ENCODE measurements at regions not wholly inside any gene's neighbourhood (a gene's known extent, or its start where the extent isn't known, plus 50 kb on each side); places are given as distances from the start of the nearest gene placed in this dataset.

DNA sequence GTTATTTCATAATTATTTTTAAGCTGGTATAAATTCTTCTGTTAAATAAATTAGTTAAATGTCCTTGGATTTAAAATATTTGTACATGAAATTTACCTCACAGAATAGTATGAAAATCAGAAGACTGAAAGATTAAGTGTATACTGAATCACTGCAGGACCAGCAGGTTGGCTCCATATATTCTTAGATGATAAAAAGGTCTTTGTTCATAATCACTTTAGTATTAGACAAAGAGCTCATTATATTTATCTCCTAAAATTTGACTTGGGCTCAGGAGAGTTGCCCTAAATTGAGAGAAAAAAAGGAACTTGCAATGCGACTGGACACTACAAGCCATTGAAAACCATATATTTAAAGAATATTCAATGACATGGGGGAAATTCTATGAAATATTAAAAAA lies 766.4 kb upstream of the CITED2 start:
- no peak for DNase-seq

DNA sequence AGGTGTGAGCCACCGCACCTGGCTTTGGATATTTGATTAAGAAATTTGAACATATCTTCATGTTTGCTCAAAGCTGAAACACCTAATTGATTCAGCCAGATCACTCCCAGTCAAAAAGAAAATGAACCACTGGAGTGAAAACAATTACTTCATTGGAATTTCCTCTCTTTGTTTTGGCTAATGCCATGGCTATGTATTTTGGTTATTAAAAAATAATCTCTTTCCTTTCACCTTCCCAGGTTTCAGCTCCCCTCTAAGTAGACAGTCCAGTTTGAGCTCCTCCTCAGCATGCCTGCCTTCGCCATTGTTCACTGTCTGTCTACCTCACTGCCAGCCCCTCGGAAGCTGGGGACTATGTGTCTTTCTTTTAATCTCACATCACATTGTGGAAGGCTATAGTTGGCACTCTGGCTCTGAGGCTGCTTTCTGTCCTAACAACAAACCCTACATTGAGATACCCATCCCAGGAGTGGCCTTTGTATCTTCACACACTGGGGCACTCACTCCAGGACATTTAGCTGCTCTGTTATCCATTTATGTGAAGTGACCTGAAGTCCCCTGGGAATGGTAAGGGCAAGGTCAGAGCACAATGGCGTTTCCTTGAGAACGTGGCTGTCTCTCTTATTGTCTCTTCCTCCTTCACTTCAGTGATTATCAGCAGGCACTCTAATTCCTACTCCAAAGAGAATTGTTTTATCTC lies 764.0 kb upstream of the CITED2 start:
- no peak for DNase-seq

GRCh38 chr6:140134224-140134623 lies 759.8 kb upstream of the CITED2 start:
- DNase-seq: no peak

DNA sequence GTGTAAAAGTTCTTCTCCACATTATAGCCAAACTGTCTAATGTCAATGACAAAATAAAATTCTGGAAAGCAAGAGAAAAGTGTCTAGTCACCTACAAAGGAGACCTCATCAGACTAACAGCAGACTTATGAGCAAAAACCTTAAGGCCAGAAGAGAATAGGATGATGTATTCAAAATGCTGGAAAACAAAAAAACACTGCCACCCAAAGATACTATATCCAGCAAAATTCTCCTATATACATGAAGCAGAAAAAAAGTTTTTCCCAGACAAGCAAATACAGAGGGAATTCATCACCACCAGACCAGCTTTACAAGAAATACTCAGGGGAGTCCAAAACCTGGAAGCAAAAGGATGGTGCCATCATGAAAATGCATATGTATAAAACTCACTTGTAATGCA lies 755.6 kb upstream of the CITED2 start:
- DNase-seq: no peak

DNA sequence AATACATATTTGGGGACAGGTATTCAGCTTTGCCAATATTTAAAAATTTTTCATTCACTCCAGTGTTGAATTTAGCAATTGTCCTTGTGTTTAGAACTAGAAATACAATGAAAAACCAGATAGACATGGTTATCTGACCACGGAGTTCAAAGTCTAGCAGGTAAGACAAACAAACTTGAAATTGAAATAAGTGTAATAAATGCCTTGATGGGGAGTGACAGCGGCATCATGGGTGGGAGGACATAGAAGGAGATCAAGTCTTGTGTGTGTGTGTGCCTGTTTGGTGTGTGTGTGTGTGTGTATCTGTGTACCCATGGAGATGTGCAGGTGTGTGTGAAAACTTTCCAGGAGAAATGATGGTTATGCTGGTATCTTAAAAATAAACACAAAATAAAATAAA lies 750.0 kb upstream of the CITED2 start:
- no peak for DNase-seq

GRCh38 chr6:140108167-140108566 lies 733.7 kb upstream of the CITED2 start:
- no peak for DNase-seq

GRCh38 chr6:140107216-140107615 lies 732.8 kb upstream of the CITED2 start:
- no peak for DNase-seq

GRCh38 chr6:140105857-140106256 lies 731.4 kb upstream of the CITED2 start:
- DNase-seq: no peak

GRCh38 chr6:140105241-140105640 lies 730.8 kb upstream of the CITED2 start:
- no peak for DNase-seq

GRCh38 chr6:140101818-140102217 lies 727.4 kb upstream of the CITED2 start:
- no peak for DNase-seq

DNA sequence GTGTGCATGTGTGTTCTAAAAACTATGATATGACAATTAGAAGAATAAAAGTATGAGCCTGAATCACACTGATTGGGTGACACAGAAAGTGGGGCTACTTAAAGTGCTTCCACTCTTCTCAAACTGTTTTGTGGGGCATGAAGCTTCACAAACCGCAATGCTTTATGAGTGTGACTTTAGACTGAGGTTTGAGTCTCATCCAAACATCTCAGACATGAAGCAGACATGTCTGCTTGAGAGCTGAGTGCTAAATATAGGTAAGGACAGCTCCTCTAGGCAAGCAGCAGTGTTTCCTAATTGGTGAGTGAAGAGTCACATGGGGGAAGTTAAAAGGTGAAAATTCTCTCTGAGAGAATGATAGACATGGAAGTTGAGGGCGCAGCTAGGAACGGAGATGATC lies 726.9 kb upstream of the CITED2 start:
- DNase-seq: no peak

GRCh38 chr6:140095532-140095931 lies 721.1 kb upstream of the CITED2 start:
- DNase-seq: no peak

DNA sequence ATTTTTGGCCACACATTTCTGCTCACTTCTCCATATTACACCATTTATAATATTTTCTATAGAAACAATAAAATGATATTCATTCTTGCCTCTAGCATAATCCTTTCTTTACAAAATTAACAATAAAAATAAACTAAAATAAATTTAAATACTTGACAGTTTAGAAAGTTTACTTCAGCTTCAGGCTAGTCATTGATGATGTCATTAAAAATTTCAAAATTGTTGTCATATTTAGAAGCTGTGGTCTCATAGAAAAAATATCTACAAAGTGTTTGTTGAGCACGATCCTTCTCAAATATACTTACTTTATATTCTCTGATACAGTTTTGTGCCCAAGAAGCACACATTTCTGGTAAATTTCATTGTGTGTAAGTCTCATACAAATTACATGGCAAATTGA lies 717.4 kb upstream of the CITED2 start:
- DNase-seq: no peak

DNA sequence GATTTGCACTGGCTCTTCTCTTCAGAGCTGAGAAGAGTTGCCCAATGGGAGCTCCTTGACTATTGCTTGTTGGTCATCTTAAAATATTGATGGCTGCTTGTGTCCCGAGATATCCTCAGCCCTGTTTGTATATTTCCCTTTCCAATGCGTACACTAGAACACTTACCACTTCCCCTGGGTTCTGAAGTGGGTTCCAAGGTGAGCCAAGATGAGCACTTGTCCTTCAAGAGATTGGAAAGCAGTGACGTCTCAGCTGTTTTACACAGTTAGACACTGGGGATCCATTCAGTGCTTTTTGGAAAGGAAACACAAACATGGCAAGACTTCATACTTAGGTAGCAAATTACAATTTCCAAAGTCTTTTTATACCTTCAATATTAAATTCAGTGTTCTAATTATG lies 716.4 kb upstream of the CITED2 start:
- DNase-seq: no peak

GRCh38 chr6:140083375-140083774 lies 708.9 kb upstream of the CITED2 start:
- no peak for DNase-seq

DNA sequence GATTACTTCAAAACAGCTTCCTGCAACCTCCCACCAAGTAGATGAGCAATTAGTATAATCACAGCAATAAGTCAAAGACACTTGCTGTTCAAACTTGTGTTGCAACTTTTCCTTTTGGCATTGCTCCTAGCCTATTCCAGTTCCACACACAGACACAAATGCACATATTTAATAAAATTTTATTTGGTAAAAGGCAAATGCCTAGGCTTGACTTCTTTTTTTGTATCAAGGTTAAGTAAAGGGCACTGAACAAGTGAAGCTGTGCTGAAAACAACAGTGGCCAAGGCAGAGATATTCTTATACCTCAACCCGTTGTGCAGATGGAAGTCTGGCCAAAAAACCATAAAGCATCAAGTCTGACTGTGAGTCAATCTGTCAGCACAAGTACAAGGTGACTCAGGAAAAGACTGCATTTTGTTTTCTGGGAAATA lies 708.4 kb upstream of the CITED2 start:
- DNase-seq: no peak

GRCh38 chr6:140079328-140079727 lies 704.9 kb upstream of the CITED2 start:
- DNase-seq: peak; percentile 48

GRCh38 chr6:140078561-140079125 lies 704.2 kb upstream of the CITED2 start:
- peak; percentile 82 for DNase-seq

DNA sequence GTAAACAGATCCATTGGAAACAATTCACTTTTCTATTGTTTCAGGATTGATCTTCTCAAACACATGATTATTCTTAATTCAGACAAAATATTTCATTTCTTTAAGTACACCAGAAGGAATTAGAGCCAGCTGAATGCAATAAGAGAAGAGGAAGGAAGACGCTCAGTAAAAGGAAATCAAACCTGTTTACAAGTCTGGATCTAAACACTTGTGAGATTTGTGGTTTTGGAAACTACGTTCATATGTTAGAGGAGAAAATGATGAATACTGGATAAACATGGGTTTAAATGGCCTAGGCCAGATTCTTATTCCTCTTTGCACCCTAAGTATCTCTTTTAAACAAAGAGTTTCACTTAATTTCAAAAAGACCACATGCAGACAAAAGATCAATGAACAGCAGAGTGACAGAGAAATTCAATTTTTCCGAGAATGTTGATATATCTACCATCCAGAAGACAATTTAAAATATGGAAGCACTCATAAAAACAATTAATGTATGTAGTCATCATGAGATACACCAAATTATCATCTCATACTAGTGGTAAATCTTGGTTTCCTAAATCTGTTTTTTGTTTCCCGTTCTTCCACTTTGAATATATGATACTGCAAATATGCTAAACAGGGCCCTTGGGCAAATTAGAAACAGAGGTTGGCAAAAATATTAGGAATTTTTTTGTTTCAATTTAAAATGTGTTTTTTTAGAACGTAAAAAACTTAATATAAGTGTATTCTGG lies 703.5 kb upstream of the CITED2 start:
- peak; percentile 51 for DNase-seq

DNA sequence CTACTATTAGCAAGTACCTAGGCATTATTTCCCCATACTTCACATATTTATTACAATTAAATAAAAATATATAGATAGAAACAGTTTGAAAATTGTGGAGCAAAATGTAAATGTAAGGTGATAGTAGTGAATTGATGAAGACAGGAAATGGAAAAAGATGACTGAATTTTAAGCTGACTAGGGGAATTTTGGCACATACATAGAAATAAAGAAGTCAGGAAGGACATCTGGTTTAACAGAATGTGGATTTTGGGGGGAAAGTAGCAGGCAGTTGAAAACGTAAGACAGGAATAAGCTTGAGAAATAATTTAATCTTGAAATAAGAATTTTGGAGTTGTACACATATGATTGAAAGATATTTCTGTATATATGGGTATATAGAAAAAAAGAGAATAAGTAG lies 701.7 kb upstream of the CITED2 start:
- DNase-seq: no peak

- DNase-seq: no peak
These were observed 699.0 kb upstream of the CITED2 start for GRCh38 chr6:140073456-140073855.

- no peak for DNase-seq
These were observed 697.2 kb upstream of the CITED2 start for GRCh38 chr6:140071601-140072062.

DNA sequence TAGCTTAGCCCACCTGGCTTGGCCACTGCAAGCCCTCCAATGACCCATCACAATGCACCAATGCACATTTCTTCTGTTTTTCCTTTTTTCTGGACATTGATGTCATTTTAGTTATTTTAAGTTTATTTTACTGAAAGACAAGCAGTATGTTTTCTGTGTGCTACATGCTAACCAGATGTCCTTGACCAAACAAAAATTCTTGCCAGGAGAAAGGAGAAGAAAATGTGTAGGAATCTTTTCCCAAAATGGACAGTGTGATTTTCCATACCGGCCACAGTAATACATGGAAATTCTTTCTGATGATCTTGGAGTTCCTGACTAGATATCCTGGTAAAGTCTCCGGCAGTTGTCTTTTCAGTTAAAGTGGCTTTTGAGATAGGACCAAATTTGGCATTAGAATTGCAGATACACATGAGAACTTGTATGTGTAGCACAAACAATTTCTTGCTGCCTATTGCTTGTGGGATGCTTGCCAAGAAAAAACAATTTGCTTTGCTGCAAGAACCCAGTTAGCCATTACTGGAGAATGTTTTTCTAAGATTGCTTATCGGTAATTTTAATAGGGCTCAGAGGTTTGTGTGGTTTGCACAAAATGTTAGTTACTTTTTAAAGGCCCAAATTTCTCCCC lies 696.5 kb upstream of the CITED2 start:
- DNase-seq: peak; percentile 40
